Fibroblast of peridontal ligament (primary cell): ENCODE measurements at regions not wholly inside any gene's neighbourhood (a gene's known extent, or its start where the extent isn't known, plus 50 kb on each side); places are given as distances from the start of the nearest gene placed in this dataset.

Source experiments
- DNase-seq: peaks from one replicate; pipeline ENCODE4 v3.0.0-alpha.2; 2010; ENCODE audit errors: extremely low read depth

GRCh38 chr9:29800821-29801220 is 2227.5 kb upstream of the C9orf72 start:
- DNase-seq = no peak

GRCh38 chr9:29802454-29802853 is 2229.2 kb upstream of the C9orf72 start:
- no peak for DNase-seq

GRCh38 chr9:29806937-29807618 is 2233.8 kb upstream of the C9orf72 start:
- no peak for DNase-seq

GRCh38 chr9:29816954-29817703 is 2243.8 kb upstream of the C9orf72 start:
- no peak for DNase-seq

- no peak for DNase-seq
Observed at GRCh38 chr9:29822458-29822857, 2249.2 kb upstream of the C9orf72 start.

GRCh38 chr9:29826421-29826820 is 2253.1 kb upstream of the C9orf72 start:
- DNase-seq = no peak

- no peak for DNase-seq
Observed at GRCh38 chr9:29830821-29831220, 2257.5 kb upstream of the C9orf72 start.

GRCh38 chr9:29838491-29839020 is 2265.3 kb upstream of the C9orf72 start:
- no peak for DNase-seq

- no peak for DNase-seq
Observed at GRCh38 chr9:29844251-29844650, 2271.0 kb upstream of the C9orf72 start.

GRCh38 chr9:29850664-29851063 is 2277.4 kb upstream of the C9orf72 start:
- no peak for DNase-seq

GRCh38 chr9:29861803-29862202 is 2288.5 kb upstream of the C9orf72 start:
- no peak for DNase-seq

GRCh38 chr9:29865764-29866313 is 2292.6 kb upstream of the C9orf72 start:
- no peak for DNase-seq

- no peak for DNase-seq
Observed at GRCh38 chr9:29866556-29866955, 2293.3 kb upstream of the C9orf72 start.

- DNase-seq = no peak
Observed at GRCh38 chr9:29873579-29873978, 2300.3 kb upstream of the C9orf72 start.

GRCh38 chr9:29875547-29875946 is 2302.3 kb upstream of the C9orf72 start:
- DNase-seq = no peak

- DNase-seq = no peak
Observed at GRCh38 chr9:29882767-29883166, 2309.5 kb upstream of the C9orf72 start.

- DNase-seq = no peak
Observed at GRCh38 chr9:29906065-29906464, 2332.8 kb upstream of the C9orf72 start.

- no peak for DNase-seq
Observed at GRCh38 chr9:29928072-29928471, 2354.8 kb upstream of the C9orf72 start.

- DNase-seq = no peak
Observed at GRCh38 chr9:29939559-29939958, 2366.3 kb upstream of the C9orf72 start.

- no peak for DNase-seq
Observed at GRCh38 chr9:29945012-29945411, 2371.7 kb upstream of the C9orf72 start.

GRCh38 chr9:29958469-29958868 is 2385.2 kb upstream of the C9orf72 start:
- no peak for DNase-seq

GRCh38 chr9:29965834-29966233 is 2392.6 kb upstream of the C9orf72 start:
- DNase-seq = no peak

- no peak for DNase-seq
Observed at GRCh38 chr9:29966247-29966646, 2393.0 kb upstream of the C9orf72 start.
